ENCODE measurements at regions not wholly inside any gene's neighbourhood (a gene's known extent, or its start where the extent isn't known, plus 50 kb on each side); places are given as distances from the start of the nearest gene placed in this dataset.
"Not testable (repeated sequence)": the region's sequence is repeated elsewhere in the genome, so short reads cannot be mapped to it uniquely, and the experiment has no call there.

DNA sequence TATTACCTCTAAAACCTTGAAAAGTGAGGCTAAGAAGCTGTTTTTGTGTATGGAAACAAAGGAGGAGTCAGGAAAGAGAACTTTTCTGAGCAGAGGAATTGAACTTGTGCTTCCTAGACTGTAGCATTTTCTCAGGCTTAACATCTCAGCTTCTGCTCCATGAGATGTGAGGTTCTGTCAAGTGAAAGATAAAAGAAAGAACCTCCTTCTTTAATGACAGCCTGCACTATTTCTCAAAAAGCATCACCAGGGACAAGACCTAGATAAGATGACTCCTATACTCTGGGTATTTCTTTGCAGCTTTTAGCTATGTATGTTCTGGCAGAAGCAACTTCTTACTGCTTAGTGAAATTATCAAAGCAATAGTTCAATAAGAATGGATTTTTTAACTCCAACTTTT is 87.6 kb upstream of the KCNQ5 start:
- DNase-seq = no peak

GRCh38 chr6:72535124-72535523 is 86.7 kb upstream of the KCNQ5 start:
- no peak for DNase-seq

- no peak for DNase-seq
Measured at GRCh38 chr6:72547020-72547419, 74.8 kb upstream of the KCNQ5 start.

DNA sequence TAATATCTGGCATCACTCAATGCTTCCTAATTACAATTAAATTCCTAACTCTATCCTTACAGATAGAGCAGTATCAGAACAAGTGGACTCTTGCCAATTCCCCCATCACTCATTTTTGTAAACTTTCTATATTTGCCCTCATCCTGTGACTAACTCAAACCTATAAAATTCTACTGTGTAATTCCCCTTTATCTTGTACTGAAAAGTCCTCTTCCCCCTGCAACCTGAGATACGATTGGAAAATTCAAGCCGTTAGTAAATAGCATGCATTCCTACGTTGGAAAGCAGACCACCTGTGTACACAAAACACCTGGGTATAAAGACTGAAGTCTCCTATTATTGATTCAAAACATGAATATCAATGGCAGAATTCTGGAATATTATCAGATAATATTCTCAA is 70.4 kb upstream of the KCNQ5 start:
- no peak for DNase-seq

DNA sequence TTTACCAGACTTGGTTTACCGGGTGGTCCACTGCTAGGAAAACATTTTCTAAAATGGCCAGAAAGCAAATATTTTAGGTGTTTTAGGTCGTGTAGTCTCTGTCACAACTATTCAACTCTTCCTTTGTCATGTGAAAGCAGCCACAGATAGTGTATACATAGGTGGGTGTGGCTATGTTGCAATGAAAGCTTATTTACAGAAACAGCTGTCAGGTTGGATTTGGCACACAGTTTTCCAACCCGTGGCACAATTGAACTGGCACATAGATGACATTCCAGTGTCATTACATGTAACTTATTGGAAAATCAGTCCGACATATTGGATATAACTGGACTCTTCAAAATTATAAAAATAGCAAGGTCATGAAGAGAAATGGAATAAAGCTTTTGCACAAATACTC is 68.9 kb upstream of the KCNQ5 start:
- no peak for DNase-seq

GRCh38 chr6:72553531-72554511 is 68.0 kb upstream of the KCNQ5 start:
- DNase-seq = no peak

DNA sequence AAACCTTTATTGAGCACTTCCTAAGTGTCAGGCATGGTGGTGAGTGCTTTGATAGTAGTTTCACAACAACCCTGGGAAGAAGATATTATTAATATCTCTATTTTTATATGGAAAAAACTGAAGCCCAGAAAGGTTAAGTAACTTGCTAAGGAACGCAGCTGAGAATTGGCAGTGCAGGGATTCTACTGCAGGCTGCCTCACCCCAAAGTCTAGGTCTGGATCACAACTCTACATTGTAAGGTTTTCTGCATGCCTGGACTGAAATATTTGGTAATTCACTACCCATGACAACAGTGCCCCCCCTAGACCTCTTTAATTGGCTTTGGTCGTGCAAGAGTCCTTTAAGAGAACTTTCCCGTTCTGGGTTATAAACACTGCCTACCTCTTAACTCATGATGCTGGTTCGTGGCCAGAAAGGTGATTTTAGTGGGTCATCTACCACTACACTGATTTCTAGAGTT is 67.1 kb upstream of the KCNQ5 start:
- DNase-seq = no peak

GRCh38 chr6:72559067-72559466 is 62.8 kb upstream of the KCNQ5 start:
- no peak for DNase-seq

DNA sequence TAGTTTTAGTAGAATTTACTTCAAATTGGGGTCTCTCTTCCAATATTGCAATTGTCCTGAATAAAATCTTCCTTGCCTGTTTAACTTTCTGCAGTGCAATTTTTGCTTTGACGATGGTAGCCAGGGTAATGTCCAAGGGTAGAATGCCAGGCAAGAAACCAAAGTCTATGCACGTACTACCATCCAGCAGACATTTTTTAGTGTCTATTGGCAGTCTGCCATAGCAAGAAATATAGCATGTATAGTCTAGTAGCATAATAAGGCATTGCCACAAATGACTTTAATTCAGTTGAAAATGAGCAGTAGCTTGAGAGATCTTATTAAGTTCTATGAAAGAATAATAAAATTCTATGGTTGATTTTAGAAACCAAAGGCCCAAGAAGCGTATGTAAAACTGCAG is 62.3 kb upstream of the KCNQ5 start:
- no peak for DNase-seq

GRCh38 chr6:72560721-72561593 is 60.9 kb upstream of the KCNQ5 start:
- DNase-seq = no peak

DNA sequence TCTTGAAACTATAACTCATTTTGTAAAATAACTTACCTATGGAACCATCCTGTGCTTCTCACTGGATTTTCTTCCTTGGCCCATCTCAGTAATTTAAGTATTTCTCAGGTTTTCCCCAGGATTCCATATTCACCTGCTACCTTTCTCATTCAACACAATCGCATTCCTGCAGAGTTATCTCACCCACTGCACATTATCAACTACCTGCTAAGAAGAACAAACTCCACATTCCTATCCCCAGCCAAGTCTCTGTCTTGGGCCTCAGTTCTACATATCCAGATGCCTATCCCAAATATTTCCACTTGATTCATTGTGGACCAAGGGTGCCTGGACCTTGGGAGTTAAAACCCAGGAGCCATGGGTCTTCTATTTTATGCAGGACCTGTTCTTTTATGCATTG is 60.2 kb upstream of the KCNQ5 start:
- no peak for DNase-seq

DNA sequence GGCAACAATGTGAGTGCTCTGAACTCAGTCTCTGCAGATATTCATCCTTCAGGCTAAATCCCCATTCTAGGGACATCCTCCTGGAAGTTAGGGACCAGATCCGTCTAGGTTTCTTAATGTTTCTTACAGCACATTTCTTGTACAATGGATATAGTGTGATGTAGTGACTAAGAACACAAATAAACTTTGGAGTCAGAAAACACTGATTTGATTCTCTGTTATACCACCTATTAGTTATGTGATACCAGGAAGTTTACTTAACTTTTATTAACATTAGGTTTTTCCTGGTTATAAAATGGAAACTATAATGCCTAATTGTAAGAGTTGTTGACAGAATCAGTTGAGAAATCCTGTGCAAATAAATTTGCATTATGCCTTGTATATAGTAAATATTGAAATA is 57.6 kb upstream of the KCNQ5 start:
- DNase-seq = no peak

- DNase-seq = not testable (repeated sequence)
Measured at GRCh38 chr6:72571993-72572392, 49.9 kb upstream of the KCNQ5 start.
